Panc1 (cell line): ENCODE measurements at regions not wholly inside any gene's neighbourhood (a gene's known extent, or its start where the extent isn't known, plus 50 kb on each side); places are given as distances from the start of the nearest gene placed in this dataset.
A peak's percentile ranks its signal among the peaks of the same experiment; 100 is the strongest.

Experiments
- ATAC-seq: fragments of 200-7000 bp; cut with Tn5 transposase; 2 replicates; pipeline ENCODE4 v1.9.1; 2020; ENCODE audit warnings: mild to moderate bottlenecking, moderate library complexity
- BruUV-seq: library from RNA; stranded (reverse); fragments of 400-500 nt; replicated peaks from 2 replicates; lab custom pipeline; 2021; lab: Mats Ljungman, UMichigan
- CTCF ChIA-PET: fragments of 300-600 bp; sonication (Branson Sonifier 250); formaldehyde crosslinking; loops from one replicate; lab custom pipeline; 2022; ENCODE audit warnings: antibody characterized with exemption; lab: Charles Lee
- POLR2A ChIA-PET: fragments of 300-600 bp; sonication (Branson Sonifier 250); formaldehyde crosslinking; loops from one replicate; lab custom pipeline; 2022; ENCODE audit warnings: antibody characterized with exemption; lab: Charles Lee
- DNase-seq: peaks from one replicate; pipeline ENCODE4 v3.0.0-alpha.2; 2010; ENCODE audit warnings: low read depth, low spot score
- H3K27ac ChIP-seq: 2 replicates; pipeline ENCODE4 v1.5.1; 2011; ENCODE audit warnings: mild to moderate bottlenecking, low read length, inconsistent platforms
- H3K27me3 ChIP-seq: fragments of 200-500 bp; sonication (Bioruptor generic); 2 replicates; pipeline ENCODE4 v1.6.0; 2014; ENCODE audit warnings: low read length, inconsistent platforms; ENCODE audit not compliant: control insufficient read depth, insufficient read depth
- H3K36me3 ChIP-seq: fragments of 200-500 bp; sonication (Bioruptor generic); 2 replicates; pipeline ENCODE4 v1.5.1; 2014; ENCODE audit warnings: inconsistent platforms, mild to moderate bottlenecking, low read length, moderate library complexity; ENCODE audit not compliant: control insufficient read depth, insufficient read depth
- H3K4me1 ChIP-seq: 2 replicates; pipeline ENCODE4 v1.5.1; 2011; ENCODE audit warnings: inconsistent platforms, mild to moderate bottlenecking, low read length, moderate library complexity; ENCODE audit not compliant: control insufficient read depth, insufficient read depth
- H3K4me3 ChIP-seq, 2 experiments: 2 replicates each; pipeline ENCODE4 v1.5.1; 2011 to 2012; ENCODE audit warnings: low read depth in 2 of 2, low read length in 2 of 2, mild to moderate bottlenecking in 2 of 2, inconsistent platforms in 1 of 2, moderate library complexity in 1 of 2
- H3K9me3 ChIP-seq: fragments of 200-500 bp; sonication (Bioruptor generic); 2 replicates; pipeline ENCODE4 v1.5.1; 2014; ENCODE audit warnings: low read depth, mild to moderate bottlenecking, inconsistent platforms, low read length, moderate library complexity; ENCODE audit not compliant: control insufficient read depth, insufficient read depth
- POLR2AphosphoS5 ChIP-seq: IDR thresholded peaks from 2 replicates; pipeline ENCODE4 v1.6.1; 2012; ENCODE audit warnings: mild to moderate bottlenecking, low read depth, low read length, moderate library complexity
- SIN3A ChIP-seq: IDR thresholded peaks from 2 replicates; pipeline ENCODE4 v1.6.1; 2012; ENCODE audit warnings: low read depth, mild to moderate bottlenecking, low read length, moderate library complexity, borderline replicate concordance; ENCODE audit not compliant: insufficient read depth
- TCF7L2 ChIP-seq: IDR thresholded peaks from 2 replicates; pipeline ENCODE4 v1.6.1; 2011; ENCODE audit warnings: mild to moderate bottlenecking, low read depth, low read length, inconsistent platforms
- in situ Hi-C: cut with HindIII; loops from 2 replicates; pipeline ENCODE4 v1.10.0; 2016; ENCODE audit warnings: low sequenced_read_pairs, low pct_unique_long_range_greater_than_20kb
- intact Hi-C: fragments of 100-400 bp; cut with micrococcal nuclease; formaldehyde crosslinking; loops from one replicate; pipeline ENCODE4 v1.10.0; 2022; ENCODE audit not compliant: unreplicated experiment
- TF ChIP-seq, protein P1 (sequence below): fragments of 450-650 bp; IDR thresholded peaks from 2 replicates; pipeline ENCODE4 v1.5.1; 2017; ENCODE audit warnings: mild to moderate bottlenecking
- TF ChIP-seq, protein P2 (sequence below), 2 experiments: IDR thresholded peaks; 2 replicates each; pipeline ENCODE4 v1.6.1; 2011 to 2012; ENCODE audit warnings: low read depth in 2 of 2, control low read depth in 1 of 2, low read length in 1 of 2, mild to moderate bottlenecking in 1 of 2, moderate library complexity in 1 of 2; ENCODE audit not compliant: insufficient read depth in 1 of 2

DNA sequence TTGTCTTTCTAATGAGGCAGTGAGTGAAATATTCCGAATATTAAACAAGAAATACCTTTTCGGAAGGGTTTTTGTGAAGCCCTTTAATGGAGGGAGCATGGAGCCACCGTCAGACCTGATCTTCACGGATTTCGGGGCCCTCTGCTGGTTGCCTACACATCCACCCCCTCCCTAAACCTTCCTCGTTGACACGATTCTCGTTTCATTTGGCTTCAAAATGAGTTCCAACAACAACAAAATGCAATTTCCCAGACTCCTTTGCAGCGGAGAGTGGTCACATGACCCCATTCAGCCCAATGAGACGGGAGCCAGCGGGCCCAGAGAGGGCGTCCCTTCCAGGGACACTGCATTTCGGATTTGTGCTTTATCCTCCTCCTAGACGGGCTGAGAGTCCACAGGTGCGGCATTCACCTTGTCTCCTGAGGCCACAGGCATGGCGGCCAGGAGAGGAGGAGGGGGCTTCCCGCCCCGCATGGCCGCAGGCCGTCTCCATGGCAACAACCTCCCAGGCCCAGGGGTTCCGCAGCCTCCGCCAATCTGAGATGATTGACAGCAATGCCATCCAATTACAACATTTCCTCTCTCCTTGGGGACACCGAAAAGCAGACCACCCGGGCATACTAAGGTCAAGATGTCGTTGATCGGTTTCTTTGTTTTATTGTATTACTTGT is 259.8 kb downstream of the C16orf95 start:
- no peaks in the 10 kb centered on the region for H3K27me3 ChIP-seq
- no peak for ATAC-seq

DNA sequence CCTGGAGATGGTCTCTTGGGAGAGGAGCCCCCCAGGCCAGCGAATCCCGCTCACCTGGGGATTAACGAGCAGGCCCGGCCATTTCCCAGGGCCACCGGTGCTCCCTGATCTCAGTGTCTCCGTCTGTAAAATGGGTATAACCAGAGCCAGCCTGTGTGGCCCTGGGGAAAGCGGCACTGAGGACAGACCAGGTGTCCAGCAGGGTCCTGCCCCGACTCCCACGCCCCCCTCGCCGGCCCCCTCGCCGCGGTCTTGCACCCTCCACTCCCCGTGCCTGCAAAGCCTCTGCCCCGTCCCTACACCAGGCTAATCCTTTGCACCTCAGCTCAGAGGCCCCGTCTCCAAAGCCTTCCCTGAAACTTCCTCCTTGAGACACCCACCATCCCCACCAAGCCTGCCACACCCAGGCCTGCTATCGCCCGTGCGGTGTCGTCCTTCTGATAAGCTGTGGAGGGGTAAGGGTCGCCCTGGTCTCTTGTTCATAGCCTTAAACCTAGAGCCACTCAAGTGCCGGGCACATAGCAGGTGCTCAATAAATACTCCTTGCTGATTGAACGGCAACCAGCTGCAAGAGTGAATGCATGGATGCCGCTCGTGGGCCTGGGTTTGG is 259.1 kb downstream of the C16orf95 start:
- DNase-seq (no peak), ATAC-seq (no peak)
- Histone ChIP-seq H3K27ac (no peak overlapping the region), H3K27me3 (no peaks in the 10 kb centered on the region), H3K36me3 (no peaks in the 10 kb centered on the region), H3K4me3 (no peak overlapping the region), H3K4me1 (no peaks in the 10 kb centered on the region; the same call in 1 of the 2 replicates), H3K9me3 (no peaks in the 10 kb centered on the region)
- intact Hi-C loops: no loop called here
- no peak for TF ChIP-seq POLR2AphosphoS5
- in situ Hi-C loops: no loop called here
- CTCF ChIA-PET: no interaction called here
- POLR2A ChIA-PET: no interaction called here
- no TSS peak for BruUV-seq

More for the DNA sequence above, 259.8 kb downstream of the C16orf95 start:
- DNase-seq: no peak
- no peak overlapping the region for H3K27ac ChIP-seq
- in situ Hi-C loops: no loop called here
- no peaks in the 10 kb centered on the region; the same call in 1 of the 2 replicates for H3K4me1 ChIP-seq
- TF ChIP-seq, protein P1, sequence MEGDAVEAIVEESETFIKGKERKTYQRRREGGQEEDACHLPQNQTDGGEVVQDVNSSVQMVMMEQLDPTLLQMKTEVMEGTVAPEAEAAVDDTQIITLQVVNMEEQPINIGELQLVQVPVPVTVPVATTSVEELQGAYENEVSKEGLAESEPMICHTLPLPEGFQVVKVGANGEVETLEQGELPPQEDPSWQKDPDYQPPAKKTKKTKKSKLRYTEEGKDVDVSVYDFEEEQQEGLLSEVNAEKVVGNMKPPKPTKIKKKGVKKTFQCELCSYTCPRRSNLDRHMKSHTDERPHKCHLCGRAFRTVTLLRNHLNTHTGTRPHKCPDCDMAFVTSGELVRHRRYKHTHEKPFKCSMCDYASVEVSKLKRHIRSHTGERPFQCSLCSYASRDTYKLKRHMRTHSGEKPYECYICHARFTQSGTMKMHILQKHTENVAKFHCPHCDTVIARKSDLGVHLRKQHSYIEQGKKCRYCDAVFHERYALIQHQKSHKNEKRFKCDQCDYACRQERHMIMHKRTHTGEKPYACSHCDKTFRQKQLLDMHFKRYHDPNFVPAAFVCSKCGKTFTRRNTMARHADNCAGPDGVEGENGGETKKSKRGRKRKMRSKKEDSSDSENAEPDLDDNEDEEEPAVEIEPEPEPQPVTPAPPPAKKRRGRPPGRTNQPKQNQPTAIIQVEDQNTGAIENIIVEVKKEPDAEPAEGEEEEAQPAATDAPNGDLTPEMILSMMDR: peak; percentile 31
- TF ChIP-seq TCF7L2: no peak
- no peaks in the 10 kb centered on the region for H3K9me3 ChIP-seq
- intact Hi-C loops: no loop called here
- no TSS peak for BruUV-seq
- ChIA-PET POLR2A (no interaction called here), CTCF (no interaction called here)
- no peak overlapping the region for H3K4me3 ChIP-seq
- H3K36me3 ChIP-seq: no peaks in the 10 kb centered on the region

DNA sequence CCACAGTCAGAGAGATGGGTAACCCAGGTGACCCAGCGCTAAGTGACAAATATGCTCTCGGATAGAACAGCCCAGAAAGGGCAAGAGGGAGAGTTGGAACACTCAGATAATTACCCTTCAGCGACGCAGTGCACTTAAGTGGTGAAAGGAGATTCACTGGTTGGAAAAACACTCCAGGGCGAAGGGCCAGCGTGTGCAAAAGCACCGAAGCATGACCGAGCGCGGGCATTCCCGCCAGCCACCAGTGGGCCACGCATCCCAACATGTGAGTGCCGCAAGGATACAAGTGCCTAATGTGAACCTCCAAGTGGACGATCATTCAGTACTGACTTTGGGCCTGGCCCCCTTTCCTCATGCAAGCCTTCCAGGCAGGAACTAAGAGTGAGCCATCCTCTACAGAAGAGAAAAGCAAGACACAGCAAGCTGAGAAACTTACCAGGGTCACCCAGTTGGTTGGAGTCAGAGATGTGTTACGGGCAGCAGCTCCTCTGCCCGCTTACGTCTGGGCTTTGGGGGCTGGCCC is 258.4 kb downstream of the C16orf95 start:
- TF ChIP-seq, protein P1: no peak
- TF ChIP-seq SIN3A (no peak), POLR2AphosphoS5 (no peak), TCF7L2 (no peak)
- TF ChIP-seq, protein P2, sequence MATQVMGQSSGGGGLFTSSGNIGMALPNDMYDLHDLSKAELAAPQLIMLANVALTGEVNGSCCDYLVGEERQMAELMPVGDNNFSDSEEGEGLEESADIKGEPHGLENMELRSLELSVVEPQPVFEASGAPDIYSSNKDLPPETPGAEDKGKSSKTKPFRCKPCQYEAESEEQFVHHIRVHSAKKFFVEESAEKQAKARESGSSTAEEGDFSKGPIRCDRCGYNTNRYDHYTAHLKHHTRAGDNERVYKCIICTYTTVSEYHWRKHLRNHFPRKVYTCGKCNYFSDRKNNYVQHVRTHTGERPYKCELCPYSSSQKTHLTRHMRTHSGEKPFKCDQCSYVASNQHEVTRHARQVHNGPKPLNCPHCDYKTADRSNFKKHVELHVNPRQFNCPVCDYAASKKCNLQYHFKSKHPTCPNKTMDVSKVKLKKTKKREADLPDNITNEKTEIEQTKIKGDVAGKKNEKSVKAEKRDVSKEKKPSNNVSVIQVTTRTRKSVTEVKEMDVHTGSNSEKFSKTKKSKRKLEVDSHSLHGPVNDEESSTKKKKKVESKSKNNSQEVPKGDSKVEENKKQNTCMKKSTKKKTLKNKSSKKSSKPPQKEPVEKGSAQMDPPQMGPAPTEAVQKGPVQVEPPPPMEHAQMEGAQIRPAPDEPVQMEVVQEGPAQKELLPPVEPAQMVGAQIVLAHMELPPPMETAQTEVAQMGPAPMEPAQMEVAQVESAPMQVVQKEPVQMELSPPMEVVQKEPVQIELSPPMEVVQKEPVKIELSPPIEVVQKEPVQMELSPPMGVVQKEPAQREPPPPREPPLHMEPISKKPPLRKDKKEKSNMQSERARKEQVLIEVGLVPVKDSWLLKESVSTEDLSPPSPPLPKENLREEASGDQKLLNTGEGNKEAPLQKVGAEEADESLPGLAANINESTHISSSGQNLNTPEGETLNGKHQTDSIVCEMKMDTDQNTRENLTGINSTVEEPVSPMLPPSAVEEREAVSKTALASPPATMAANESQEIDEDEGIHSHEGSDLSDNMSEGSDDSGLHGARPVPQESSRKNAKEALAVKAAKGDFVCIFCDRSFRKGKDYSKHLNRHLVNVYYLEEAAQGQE (IDR thresholded peaks at IDR 0.05; ENCODE audit: insufficient read depth in 1 of 2, low read depth in 2 of 2, low read length in 1 of 2): no peak
- Histone ChIP-seq H3K4me1 (no peaks in the 10 kb centered on the region; the same call in 1 of the 2 replicates), H3K4me3 (no peak overlapping the region), H3K27ac (no peak overlapping the region), H3K36me3 (no peaks in the 10 kb centered on the region), H3K9me3 (no peaks in the 10 kb centered on the region), H3K27me3 (no peaks in the 10 kb centered on the region)
- in situ Hi-C loops: no loop called here
- intact Hi-C loops: no loop called here
- CTCF ChIA-PET: no interaction called here
- POLR2A ChIA-PET: no interaction called here
- ATAC-seq (no peak), DNase-seq (no peak)
- no TSS peak for BruUV-seq
